ENCODE measurements at regions not wholly inside any gene's neighbourhood (a gene's known extent, or its start where the extent isn't known, plus 50 kb on each side); places are given as distances from the start of the nearest gene placed in this dataset.

- no peak for DNase-seq (ENCODE audit: low read depth)
These were observed 54.9 kb downstream of the MAGEB17 start for GRCh38 chrX:16222151-16222550.

- DNase-seq (ENCODE audit: low read depth) = no peak
These were observed 56.1 kb downstream of the MAGEB17 start for GRCh38 chrX:16223385-16223784.

- no peak for DNase-seq (ENCODE audit: low read depth)
These were observed 71.9 kb downstream of the MAGEB17 start for GRCh38 chrX:16239211-16239610.

GRCh38 chrX:16240231-16240905, 73.1 kb downstream of the MAGEB17 start:
- no peak for DNase-seq (ENCODE audit: low read depth)

- DNase-seq (ENCODE audit: low read depth) = no peak
These were observed 73.7 kb downstream of the MAGEB17 start for GRCh38 chrX:16240968-16241367.

GRCh38 chrX:16250296-16250695, 83.0 kb downstream of the MAGEB17 start:
- no peak for DNase-seq (ENCODE audit: low read depth)

GRCh38 chrX:16251782-16252181, 84.5 kb downstream of the MAGEB17 start:
- DNase-seq (ENCODE audit: low read depth) = no peak

- no peak for DNase-seq (ENCODE audit: low read depth)
These were observed 91.6 kb downstream of the MAGEB17 start for GRCh38 chrX:16258882-16259281.

- DNase-seq (ENCODE audit: low read depth) = no peak
These were observed 100.2 kb downstream of the MAGEB17 start for GRCh38 chrX:16267431-16267830.

GRCh38 chrX:16268206-16268605, 100.9 kb downstream of the MAGEB17 start:
- no peak for DNase-seq (ENCODE audit: low read depth)

GRCh38 chrX:16278927-16279326, 111.6 kb downstream of the MAGEB17 start:
- no peak for DNase-seq (ENCODE audit: low read depth)

- DNase-seq (ENCODE audit: low read depth) = no peak
These were observed 114.9 kb downstream of the MAGEB17 start for GRCh38 chrX:16282209-16282608.

- DNase-seq (ENCODE audit: low read depth) = no peak
These were observed 117.6 kb downstream of the MAGEB17 start for GRCh38 chrX:16284842-16285241.

GRCh38 chrX:16290997-16291396, 123.7 kb downstream of the MAGEB17 start:
- no peak for DNase-seq (ENCODE audit: low read depth)

- DNase-seq (ENCODE audit: low read depth) = no peak
These were observed 133.6 kb downstream of the MAGEB17 start for GRCh38 chrX:16300831-16301230.

- DNase-seq (ENCODE audit: low read depth) = no peak
These were observed 137.5 kb downstream of the MAGEB17 start for GRCh38 chrX:16304751-16305150.

- DNase-seq (ENCODE audit: low read depth) = no peak
These were observed 137.9 kb downstream of the MAGEB17 start for GRCh38 chrX:16305187-16305586.

- DNase-seq (ENCODE audit: low read depth) = no peak
These were observed 140.7 kb downstream of the MAGEB17 start for GRCh38 chrX:16307950-16308349.

- no peak for DNase-seq (ENCODE audit: low read depth)
These were observed 141.5 kb downstream of the MAGEB17 start for GRCh38 chrX:16308773-16309172.

- no peak for DNase-seq (ENCODE audit: low read depth)
These were observed 143.0 kb downstream of the MAGEB17 start for GRCh38 chrX:16310326-16310725.

- no peak for DNase-seq (ENCODE audit: low read depth)
These were observed 144.4 kb downstream of the MAGEB17 start for GRCh38 chrX:16311671-16312070.

GRCh38 chrX:16312761-16313623, 145.7 kb downstream of the MAGEB17 start:
- no peak for DNase-seq (ENCODE audit: low read depth)

- DNase-seq (ENCODE audit: low read depth) = no peak
These were observed 149.1 kb downstream of the MAGEB17 start for GRCh38 chrX:16316331-16316730.

GRCh38 chrX:16319929-16320328, 152.6 kb downstream of the MAGEB17 start:
- DNase-seq (ENCODE audit: low read depth) = no peak

Data from stimulated activated CD8-positive, alpha-beta memory T cell treated with anti-CD3 and anti-CD28 coated beads, Interleukin-15, amount 100 ng/mL, for 1 hour (primary cell).